WERI-Rb-1 (cell line): ENCODE measurements at regions not wholly inside any gene's neighbourhood (a gene's known extent, or its start where the extent isn't known, plus 50 kb on each side); places are given as distances from the start of the nearest gene placed in this dataset.

Experiments
- DNase-seq: peaks from one replicate; pipeline ENCODE4 v3.0.0-alpha.2; 2020
- H3K27ac ChIP-seq: fragments of 250-450 bp; sonication (Bioruptor Pico); 2 replicates; pipeline ENCODE4 v1.5.1; 2020; ENCODE audit warnings: mild to moderate bottlenecking, moderate library complexity
- H3K27me3 ChIP-seq: fragments of 250-450 bp; sonication (Bioruptor Pico); 2 replicates; pipeline ENCODE4 v1.5.1; 2021; ENCODE audit warnings: mild to moderate bottlenecking, low read depth, moderate library complexity; ENCODE audit not compliant: insufficient read depth, severe bottlenecking
- H3K36me3 ChIP-seq: fragments of 250-450 bp; sonication (Bioruptor Pico); 2 replicates; pipeline ENCODE4 v1.5.1; 2020; ENCODE audit warnings: mild to moderate bottlenecking, moderate library complexity
- H3K4me3 ChIP-seq: 2 replicates; pipeline ENCODE4 v1.5.1; 2011; ENCODE audit warnings: low read depth, mild to moderate bottlenecking, control low read depth, low read length
- H3K9me3 ChIP-seq: fragments of 250-450 bp; sonication (Bioruptor Pico); 2 replicates; pipeline ENCODE4 v1.5.1; 2021; ENCODE audit warnings: mild to moderate bottlenecking, moderate library complexity; ENCODE audit not compliant: severe bottlenecking
- CTCF ChIP-seq: IDR thresholded peaks from 2 replicates; pipeline ENCODE4 v1.5.1; 2011; ENCODE audit warnings: low read depth, mild to moderate bottlenecking, control low read depth, inconsistent platforms, low read length

GRCh38 chr13:34777089-34777913 lies 164.8 kb upstream of the NBEA start:
- no peak for DNase-seq
- H3K4me3 ChIP-seq, result no peak overlapping the region
- H3K27ac ChIP-seq, result no peak overlapping the region
- TF ChIP-seq CTCF, result no peak
- no peaks in the 10 kb centered on the region for H3K9me3 ChIP-seq
- H3K27me3 ChIP-seq, result no peaks in the 10 kb centered on the region
- no peaks in the 10 kb centered on the region for H3K36me3 ChIP-seq

- no peak for TF ChIP-seq CTCF
- Histone ChIP-seq H3K27me3 (no peaks in the 10 kb centered on the region), H3K9me3 (no peaks in the 10 kb centered on the region), H3K36me3 (no peaks in the 10 kb centered on the region), H3K27ac (no peak overlapping the region), H3K4me3 (no peak overlapping the region)
- no peak for DNase-seq
Observed at GRCh38 chr13:34777914-34778303, 164.2 kb upstream of the NBEA start.

- H3K36me3 ChIP-seq, result no peaks in the 10 kb centered on the region
- no peaks in the 10 kb centered on the region for H3K9me3 ChIP-seq
- H3K4me3 ChIP-seq, result no peak overlapping the region
- no peak overlapping the region for H3K27ac ChIP-seq
- DNase-seq, result peak; percentile 12
- TF ChIP-seq CTCF, result peak; percentile 41; the same call in 1 of the 2 replicates
- no peaks in the 10 kb centered on the region for H3K27me3 ChIP-seq
Observed at GRCh38 chr13:34779171-34779570, 162.9 kb upstream of the NBEA start.

GRCh38 chr13:34793301-34793700 lies 148.8 kb upstream of the NBEA start:
- no peak overlapping the region for H3K27ac ChIP-seq
- no peaks in the 10 kb centered on the region for H3K36me3 ChIP-seq
- H3K27me3 ChIP-seq, result no peaks in the 10 kb centered on the region
- H3K9me3 ChIP-seq, result peaks cover 11% of the 10 kb centered on the region
- no peak overlapping the region for H3K4me3 ChIP-seq
- TF ChIP-seq CTCF, result no peak
- DNase-seq, result no peak

- no peak for TF ChIP-seq CTCF
- Histone ChIP-seq H3K27ac (no peak overlapping the region), H3K27me3 (no peaks in the 10 kb centered on the region), H3K9me3 (no peaks in the 10 kb centered on the region), H3K36me3 (no peaks in the 10 kb centered on the region), H3K4me3 (no peak overlapping the region)
- no peak for DNase-seq
Observed at GRCh38 chr13:34803756-34804155, 138.3 kb upstream of the NBEA start.

GRCh38 chr13:34805347-34805746 lies 136.7 kb upstream of the NBEA start:
- no peak for DNase-seq
- Histone ChIP-seq H3K27ac (no peak overlapping the region), H3K9me3 (no peaks in the 10 kb centered on the region), H3K4me3 (no peak overlapping the region), H3K36me3 (no peaks in the 10 kb centered on the region), H3K27me3 (no peaks in the 10 kb centered on the region)
- TF ChIP-seq CTCF, result no peak
